ENCODE measurements at regions not wholly inside any gene's neighbourhood (a gene's known extent, or its start where the extent isn't known, plus 50 kb on each side); places are given as distances from the start of the nearest gene placed in this dataset.

- TF ChIP-seq CTCF (conservative IDR thresholded peaks at IDR 0.05 in 1 of 2, IDR thresholded peaks at IDR 0.05 in 1 of 2; ENCODE audit: extremely low read depth in 1 of 2, insufficient read depth in 1 of 2, low read depth in 1 of 2, low read length in 2 of 2) (no peak), EZH2 (IDR thresholded peaks at IDR 0.05; ENCODE audit: borderline replicate concordance, low read length) (no peak)
These were observed 244.1 kb upstream of the IRS2 start for GRCh38 chr13:110030394-110030928.
